ENCODE measurements at regions not wholly inside any gene's neighbourhood (a gene's known extent, or its start where the extent isn't known, plus 50 kb on each side); places are given as distances from the start of the nearest gene placed in this dataset.

DNA sequence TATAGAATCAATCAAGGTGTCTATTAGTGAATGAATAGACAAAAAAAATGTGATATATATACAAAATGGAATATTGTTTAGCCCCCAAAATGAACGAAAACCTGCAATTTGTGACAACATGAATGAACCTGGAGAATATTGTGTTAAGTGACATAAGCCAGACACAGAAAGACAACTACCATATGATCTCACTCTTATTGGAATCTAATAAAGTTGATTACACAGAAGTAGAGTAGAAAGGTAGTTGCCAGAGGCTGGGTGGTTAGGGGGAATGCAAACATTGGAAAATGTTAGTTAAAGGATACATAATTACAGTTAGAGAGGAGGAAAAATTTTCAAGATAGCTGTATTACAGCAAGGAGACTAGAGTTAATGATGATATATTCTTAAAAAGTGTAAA lies 1962.3 kb downstream of the EFNA5 start:
- TF ChIP-seq CTCF (IDR thresholded peaks at IDR 0.05 in 2 of 3, conservative IDR thresholded peaks at IDR 0.05 in 1 of 3; ENCODE audit: borderline replicate concordance in 1 of 3, insufficient read depth in 1 of 3, low read depth in 2 of 3, low read length in 2 of 3) = no peak
- no peak for TF ChIP-seq ZBTB33 (IDR thresholded peaks at IDR 0.05; ENCODE audit: extremely low read depth, insufficient replicate concordance, low read length)
- no peak for TF ChIP-seq REST (IDR thresholded peaks at IDR 0.05; ENCODE audit: low read depth)
- no peak for TF ChIP-seq POLR2A (IDR thresholded peaks at IDR 0.05; ENCODE audit: borderline replicate concordance, extremely low read depth, insufficient read depth, insufficient read length)
- no peak for TF ChIP-seq YY1 (IDR thresholded peaks at IDR 0.05; ENCODE audit: extremely low read depth, insufficient replicate concordance, low read depth, low read length)
- TF ChIP-seq ZNF274 (IDR thresholded peaks at IDR 0.05; ENCODE audit: low read depth, low read length) = no peak
- TF ChIP-seq ELF1 (IDR thresholded peaks at IDR 0.05; ENCODE audit: borderline replicate concordance, low read depth) = no peak
- TF ChIP-seq EGR1 (IDR thresholded peaks at IDR 0.05; ENCODE audit: low read depth) = no peak
- no peak for TF ChIP-seq SRF (IDR thresholded peaks at IDR 0.05; ENCODE audit: low read depth)
- no peak for TF ChIP-seq EZH2phosphoT487 (IDR thresholded peaks at IDR 0.05; ENCODE audit: borderline replicate concordance)
- TF ChIP-seq SP1 (IDR thresholded peaks at IDR 0.05; ENCODE audit: low read depth) = no peak
- no peak for TF ChIP-seq EZH2 (IDR thresholded peaks at IDR 0.05)
- TF ChIP-seq FOSL1 (IDR thresholded peaks at IDR 0.05; ENCODE audit: low read depth) = no peak
- TF ChIP-seq JUND (IDR thresholded peaks at IDR 0.05) = no peak
- TF ChIP-seq POLR2AphosphoS5 (IDR thresholded peaks at IDR 0.05; ENCODE audit: low read depth, low read length) = no peak
- POLR2A ChIA-PET = no interaction called here
- no TSS peak for BruUV-seq (replicated peaks)

More for the DNA sequence above, 1962.3 kb downstream of the EFNA5 start:
- no peak overlapping the region for H3K9ac ChIP-seq (ENCODE audit: low read length)
- no peaks in the 10 kb centered on the region for H3K4me1 ChIP-seq (ENCODE audit: control insufficient read depth in 1 of 2, insufficient read depth in 2 of 2, low read length in 2 of 2)
- H3K9me2 ChIP-seq (ENCODE audit: insufficient read depth) = no peaks in the 10 kb centered on the region
- ATAC-seq (no peak), DNase-seq (ENCODE audit: low read depth, low spot score) (no peak)
- intact Hi-C loops (cut with micrococcal nuclease) = no loop called here
- ChIA-PET CTCF (no interaction called here), RAD21 (ENCODE audit: low non-redundant PET in 1 of 2, low total read pairs in 2 of 2, uncharacterized antibody in 2 of 2, unreplicated experiment in 2 of 2) (no interaction called here)
- no peaks in the 10 kb centered on the region for H3K27me3 ChIP-seq (ENCODE audit: insufficient read depth, low read length)
- H4K20me1 ChIP-seq (ENCODE audit: insufficient read depth) = no peaks in the 10 kb centered on the region
- no peaks in the 10 kb centered on the region for H3K36me3 ChIP-seq (ENCODE audit: control insufficient read depth in 1 of 2, insufficient read depth in 2 of 2, low read length in 2 of 2)
- H3K4me3 ChIP-seq (replicated peaks in 1 of 2; ENCODE audit: low read depth in 1 of 2, low read length in 2 of 2) = no peak overlapping the region
- no peak overlapping the region for H3K27ac ChIP-seq (ENCODE audit: low read depth, low read length)
- no peak overlapping the region for H3K4me2 ChIP-seq (ENCODE audit: low read length)
- H3K9me3 ChIP-seq (ENCODE audit: control insufficient read depth in 1 of 2, insufficient read depth in 1 of 2, low read depth in 1 of 2, low read length in 2 of 2) = no peaks in the 10 kb centered on the region
- no peaks in the 10 kb centered on the region for H3K79me2 ChIP-seq (ENCODE audit: insufficient read depth, low read length)
- no peak overlapping the region for H2AFZ ChIP-seq (ENCODE audit: low read depth, low read length, poor library complexity, severe bottlenecking)

All from HCT116 (cell line).